ENCODE measurements at regions not wholly inside any gene's neighbourhood (a gene's known extent, or its start where the extent isn't known, plus 50 kb on each side); places are given as distances from the start of the nearest gene placed in this dataset.

DNA sequence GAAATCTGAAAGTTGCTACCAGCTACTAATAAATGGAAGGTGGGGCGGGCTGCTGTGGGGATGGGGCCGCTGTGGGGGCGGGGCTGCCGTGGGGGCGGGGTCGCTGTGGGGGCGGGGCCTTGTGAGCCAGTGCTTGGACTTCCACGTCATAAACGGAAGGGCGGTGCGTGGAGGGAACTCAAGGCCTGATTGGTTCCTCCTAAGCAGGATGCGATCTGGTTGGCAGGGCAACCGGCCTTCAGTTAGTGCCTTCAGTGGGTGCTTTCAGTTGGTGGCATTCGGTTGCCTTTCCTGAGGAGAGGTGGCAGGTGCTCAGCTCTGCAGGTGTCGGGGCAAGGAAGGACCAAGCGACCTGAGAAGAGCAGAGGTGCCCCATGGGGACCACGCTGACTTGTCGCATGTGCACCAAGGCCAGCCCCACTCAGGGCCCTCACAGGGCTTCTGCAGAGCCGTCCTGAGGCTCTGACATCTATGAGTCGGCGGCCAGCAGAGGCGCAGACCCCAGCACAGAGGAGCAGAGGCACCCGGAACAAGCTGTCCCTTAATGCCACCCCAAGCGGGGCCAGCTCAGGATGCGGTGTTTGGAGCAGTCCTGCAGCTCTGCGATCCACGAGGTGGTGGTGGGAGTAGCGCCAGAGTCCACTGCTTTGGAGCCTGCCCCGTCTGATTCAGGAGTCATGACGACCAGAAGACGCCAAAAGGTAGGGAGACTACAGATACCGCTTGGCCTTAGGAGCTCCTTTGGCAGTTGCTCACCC, 54.4 kb upstream of the PDSS1 start:
- H3K36me3 Mint-ChIP-seq (ENCODE audit: low read depth, unreplicated experiment), result no peaks in the 10 kb centered on the region
- no peak for DNase-seq (ENCODE audit: low spot score)
- H3K27ac Mint-ChIP-seq (ENCODE audit: unreplicated experiment), result no peak overlapping the region
- no peaks in the 10 kb centered on the region for H3K9me3 Mint-ChIP-seq (ENCODE audit: unreplicated experiment)
- H3K4me1 Mint-ChIP-seq (ENCODE audit: unreplicated experiment), result no peaks in the 10 kb centered on the region
- peaks cover 3% of the 10 kb centered on the region for H3K27me3 Mint-ChIP-seq (ENCODE audit: unreplicated experiment)
- no peak overlapping the region for H3K4me3 Mint-ChIP-seq (ENCODE audit: unreplicated experiment)
- TF ChIP-seq CTCF (IDR thresholded peaks at IDR 0.05; ENCODE audit: unreplicated experiment), result no peak

DNA sequence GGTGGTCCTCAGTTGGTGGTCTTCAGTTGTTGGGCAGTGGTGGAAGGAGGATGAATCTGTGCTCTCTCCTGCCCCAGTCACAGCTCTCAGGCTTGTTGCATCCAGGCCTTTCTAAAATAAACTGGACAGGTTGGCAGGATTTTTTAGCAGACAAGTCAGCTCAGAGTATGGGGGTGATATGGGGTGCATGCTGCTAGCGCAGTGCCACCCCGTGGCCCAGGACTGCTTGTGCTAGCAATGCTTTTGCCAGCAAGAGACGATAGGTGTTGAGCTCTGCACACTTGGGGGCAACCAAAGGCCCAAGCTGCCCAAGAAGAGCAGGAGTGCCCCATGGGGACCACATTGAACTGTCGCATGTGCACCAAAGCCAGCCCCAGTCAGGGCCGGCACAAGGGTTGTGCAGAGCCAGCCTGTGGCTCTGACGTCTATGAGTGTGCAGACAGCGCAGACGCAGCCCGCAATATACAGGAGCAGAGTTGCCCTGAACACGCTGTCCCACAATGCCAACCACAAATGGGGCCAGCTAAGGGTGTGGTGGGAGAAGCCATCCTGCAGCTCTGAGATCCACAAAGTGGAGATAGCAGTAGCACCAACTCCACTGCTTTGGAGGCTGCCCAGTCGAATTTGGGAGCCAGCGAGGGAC, 49.8 kb upstream of the PDSS1 start:
- no peak overlapping the region for H3K27ac Mint-ChIP-seq (ENCODE audit: unreplicated experiment)
- TF ChIP-seq CTCF (IDR thresholded peaks at IDR 0.05; ENCODE audit: unreplicated experiment), result no peak
- no peaks in the 10 kb centered on the region for H3K27me3 Mint-ChIP-seq (ENCODE audit: unreplicated experiment)
- no peaks in the 10 kb centered on the region for H3K9me3 Mint-ChIP-seq (ENCODE audit: unreplicated experiment)
- H3K4me1 Mint-ChIP-seq (ENCODE audit: unreplicated experiment), result no peaks in the 10 kb centered on the region
- H3K36me3 Mint-ChIP-seq (ENCODE audit: low read depth, unreplicated experiment), result no peaks in the 10 kb centered on the region
- no peak overlapping the region for H3K4me3 Mint-ChIP-seq (ENCODE audit: unreplicated experiment)
- no peak for DNase-seq (ENCODE audit: low spot score)

Measured in endothelial cell (in vitro differentiated cells).